Amniotic epithelial cell (primary cell): ENCODE measurements at regions not wholly inside any gene's neighbourhood (a gene's known extent, or its start where the extent isn't known, plus 50 kb on each side); places are given as distances from the start of the nearest gene placed in this dataset.

ENCODE experiments used
- DNase-seq: peaks from one replicate; pipeline ENCODE4 v3.0.0-alpha.2; 2010; ENCODE audit warnings: low read depth

GRCh38 chr4:60019946-60020345 is 1180.2 kb upstream of the ADGRL3 start:
- DNase-seq: no peak

- DNase-seq: no peak
These were observed 1179.7 kb upstream of the ADGRL3 start for GRCh38 chr4:60020389-60020788.

- DNase-seq: no peak
These were observed 1166.3 kb upstream of the ADGRL3 start for GRCh38 chr4:60033826-60034225.

- no peak for DNase-seq
These were observed 1165.8 kb upstream of the ADGRL3 start for GRCh38 chr4:60034361-60034760.

GRCh38 chr4:60039908-60040307 is 1160.2 kb upstream of the ADGRL3 start:
- no peak for DNase-seq

- DNase-seq: no peak
These were observed 1157.9 kb upstream of the ADGRL3 start for GRCh38 chr4:60042231-60042652.

- peak; percentile 18 for DNase-seq
These were observed 1157.2 kb upstream of the ADGRL3 start for GRCh38 chr4:60042941-60043340.

- no peak for DNase-seq
These were observed 1121.1 kb upstream of the ADGRL3 start for GRCh38 chr4:60078984-60079383.

- DNase-seq: no peak
These were observed 1118.3 kb upstream of the ADGRL3 start for GRCh38 chr4:60081839-60082238.

- no peak for DNase-seq
These were observed 1111.2 kb upstream of the ADGRL3 start for GRCh38 chr4:60088807-60089486.

- no peak for DNase-seq
These were observed 1110.4 kb upstream of the ADGRL3 start for GRCh38 chr4:60089546-60090273.

- DNase-seq: no peak
These were observed 1103.5 kb upstream of the ADGRL3 start for GRCh38 chr4:60096676-60097075.

- DNase-seq: no peak
These were observed 1083.5 kb upstream of the ADGRL3 start for GRCh38 chr4:60116592-60116991.

GRCh38 chr4:60117726-60118323 is 1082.3 kb upstream of the ADGRL3 start:
- no peak for DNase-seq

- no peak for DNase-seq
These were observed 1077.3 kb upstream of the ADGRL3 start for GRCh38 chr4:60122820-60123219.

- peak; percentile 4 for DNase-seq
These were observed 1071.2 kb upstream of the ADGRL3 start for GRCh38 chr4:60128888-60129287.

GRCh38 chr4:60129740-60130139 is 1070.4 kb upstream of the ADGRL3 start:
- peak; percentile 38 for DNase-seq

GRCh38 chr4:60133375-60133774 is 1066.8 kb upstream of the ADGRL3 start:
- peak; percentile 80 for DNase-seq

GRCh38 chr4:60134099-60134498 is 1066.0 kb upstream of the ADGRL3 start:
- DNase-seq: peak; percentile 48

GRCh38 chr4:60155088-60155487 is 1045.0 kb upstream of the ADGRL3 start:
- DNase-seq: no peak

GRCh38 chr4:60173103-60173502 is 1027.0 kb upstream of the ADGRL3 start:
- DNase-seq: no peak

- no peak for DNase-seq
These were observed 1026.4 kb upstream of the ADGRL3 start for GRCh38 chr4:60173718-60174117.

- DNase-seq: no peak
These were observed 1024.9 kb upstream of the ADGRL3 start for GRCh38 chr4:60175241-60175640.
